Cerebellar cortex (tissue), 1 donor: ENCODE measurements at regions not wholly inside any gene's neighbourhood (a gene's known extent, or its start where the extent isn't known, plus 50 kb on each side); places are given as distances from the start of the nearest gene placed in this dataset.
"Not testable (repeated sequence)": the region's sequence is repeated elsewhere in the genome, so short reads cannot be mapped to it uniquely, and the experiment has no call there.

Experiments used
- DNase-seq: peaks from one replicate; pipeline ENCODE4 v3.0.0-alpha.2; 2015; ENCODE audit warnings: low spot score

DNA sequence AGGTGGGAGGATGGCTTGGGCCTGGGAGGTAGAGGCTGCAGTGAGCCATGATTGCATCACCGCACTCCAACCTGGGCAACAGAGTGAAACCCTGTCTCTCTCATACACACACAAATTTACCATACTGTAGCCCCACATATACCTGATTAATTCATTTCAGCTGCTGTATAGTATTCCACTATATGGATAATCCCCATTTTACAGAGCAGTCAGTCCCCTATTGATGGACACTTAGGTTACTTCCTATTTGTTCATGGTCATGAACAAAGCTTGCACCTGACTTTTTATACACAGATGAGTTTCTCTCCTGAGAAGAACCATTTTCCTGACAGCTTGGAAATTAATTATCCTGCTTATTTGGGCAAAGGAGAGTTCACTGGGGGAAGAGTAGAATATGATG, 59.2 kb downstream of the EMX2 start:
- DNase-seq, result no peak

- no peak for DNase-seq
Measured at GRCh38 chr10:117603081-117603480, 60.5 kb downstream of the EMX2 start.

DNA sequence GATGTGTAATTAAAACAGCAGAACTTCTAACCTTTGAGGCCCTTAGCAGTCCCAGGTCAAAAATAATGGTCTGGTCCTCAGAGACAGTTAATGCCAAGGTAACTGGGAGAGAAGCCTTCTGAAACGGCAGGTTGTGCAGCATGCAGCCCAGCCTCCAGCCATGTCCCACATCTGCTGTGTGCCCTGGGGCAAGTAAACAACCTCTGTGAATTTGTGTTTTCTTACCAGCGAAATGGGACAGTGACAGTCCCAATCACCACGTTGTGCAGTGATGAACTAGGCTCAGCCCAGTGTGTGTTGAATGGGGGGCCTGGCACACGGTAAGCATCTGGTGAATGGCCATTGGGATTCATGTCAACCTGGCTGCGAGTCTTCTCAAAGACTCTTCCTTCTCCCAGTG, 61.2 kb downstream of the EMX2 start:
- DNase-seq, result no peak

DNA sequence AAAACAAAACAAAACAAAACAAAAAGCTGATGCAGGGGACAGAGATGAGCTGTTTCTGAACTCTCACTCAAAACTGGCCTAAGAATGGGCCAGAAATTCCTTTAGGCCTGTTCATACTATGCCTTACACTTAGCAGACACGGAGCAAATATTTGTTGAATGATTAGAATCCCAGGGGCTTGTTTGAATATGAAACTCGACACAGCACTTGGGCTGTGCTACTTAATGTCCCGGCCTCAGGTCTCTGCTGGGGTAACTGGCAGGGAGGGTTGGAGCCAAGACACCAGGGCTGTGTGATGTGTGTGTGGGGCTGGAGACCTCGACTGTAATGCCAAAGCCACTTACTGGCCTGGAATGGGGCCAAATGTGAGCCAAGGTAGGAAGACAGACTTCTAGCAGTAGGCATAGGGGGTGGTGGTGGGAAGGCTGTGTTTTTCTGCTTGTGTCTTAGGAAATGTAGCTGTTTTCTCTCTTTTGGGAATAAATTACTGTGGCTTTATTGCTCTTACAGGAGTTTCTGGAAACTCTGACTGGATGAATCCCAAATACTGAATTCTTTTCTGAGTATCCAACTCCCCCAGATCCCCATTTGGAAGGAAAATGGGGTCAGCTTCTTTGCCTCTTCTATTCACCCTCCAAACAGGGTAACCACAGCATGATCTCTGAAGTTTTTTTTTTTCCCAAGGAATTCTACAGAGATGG, 66.7 kb downstream of the EMX2 start:
- no peak for DNase-seq

DNA sequence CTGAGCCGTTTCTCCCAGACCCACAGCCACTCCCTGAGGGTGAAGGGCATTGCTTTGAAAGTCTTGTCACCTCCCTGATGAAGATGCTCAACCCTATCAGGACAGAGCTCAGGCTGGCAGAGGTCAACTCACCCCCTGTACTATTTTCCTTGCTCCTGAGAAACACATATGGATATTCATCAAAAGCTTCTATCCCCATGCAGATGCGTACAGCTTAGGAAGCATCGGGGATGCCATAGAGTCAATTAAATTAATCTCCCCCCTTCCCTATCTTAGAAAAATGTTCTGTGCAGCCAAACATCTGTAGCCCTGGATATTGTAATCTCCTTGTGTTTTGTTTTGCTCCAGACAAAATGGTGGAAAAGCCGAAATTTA, 67.2 kb downstream of the EMX2 start:
- DNase-seq, result no peak

DNA sequence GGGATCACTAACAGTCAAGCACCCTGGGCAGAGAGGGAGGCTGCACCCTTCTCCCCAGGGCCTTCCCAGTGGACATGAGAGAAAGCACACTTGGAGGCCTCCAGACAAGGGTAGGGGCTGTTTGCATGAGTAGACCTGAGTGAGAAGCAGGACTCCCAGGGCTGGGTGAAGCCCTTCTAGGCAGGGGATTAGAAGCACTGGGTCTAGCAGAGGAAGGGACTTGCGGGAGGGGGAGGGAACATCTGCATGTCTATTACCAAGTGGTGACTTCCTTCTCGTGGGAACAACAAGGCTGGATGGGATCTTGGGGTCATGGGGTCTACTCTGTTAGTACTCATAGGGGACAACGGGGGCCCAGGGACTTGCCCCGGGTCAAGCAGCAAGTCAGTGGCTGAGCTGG, 67.8 kb downstream of the EMX2 start:
- DNase-seq, result no peak

GRCh38 chr10:117612113-117612512, 69.6 kb downstream of the EMX2 start:
- no peak for DNase-seq

DNA sequence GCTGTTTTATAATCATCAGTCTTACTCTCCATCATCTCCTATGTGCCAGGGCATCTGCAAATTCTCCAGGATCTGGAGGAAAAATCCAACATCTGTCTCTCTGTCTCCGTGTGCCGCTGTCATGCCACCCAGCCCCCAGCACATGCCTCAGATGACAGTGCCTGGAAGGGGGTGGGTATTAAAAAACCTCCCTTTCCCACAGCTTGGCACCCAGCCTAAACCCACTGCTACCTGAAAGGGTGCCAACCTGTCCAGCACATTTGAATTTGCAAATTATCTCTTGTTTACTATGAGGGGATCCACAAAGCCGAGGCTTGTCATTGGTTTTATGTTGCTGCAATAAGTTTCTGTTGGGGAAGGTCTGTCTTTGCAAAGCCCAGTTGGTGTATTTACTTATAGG, 73.1 kb downstream of the EMX2 start:
- no peak for DNase-seq

DNA sequence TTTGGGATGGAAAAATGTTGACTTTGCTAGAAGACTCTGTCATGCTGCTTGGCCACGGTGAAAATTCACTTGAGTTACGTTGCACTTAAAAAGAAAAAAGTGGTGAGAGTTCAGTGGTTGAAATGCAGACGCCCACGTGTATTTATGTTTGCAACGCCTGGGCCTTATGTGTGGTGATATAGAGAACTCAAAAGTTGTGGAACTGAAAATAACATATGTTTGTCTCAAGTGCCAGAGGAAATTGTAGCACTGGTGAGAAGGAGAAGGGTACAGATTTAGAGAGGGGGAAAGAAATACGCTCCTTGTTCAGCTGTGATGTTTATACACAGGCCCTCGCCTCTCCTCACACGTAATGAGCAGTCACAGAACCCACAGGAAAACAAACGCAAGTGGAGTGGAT, 73.6 kb downstream of the EMX2 start:
- DNase-seq, result no peak

GRCh38 chr10:117617086-117617485, 74.5 kb downstream of the EMX2 start:
- DNase-seq, result no peak

DNA sequence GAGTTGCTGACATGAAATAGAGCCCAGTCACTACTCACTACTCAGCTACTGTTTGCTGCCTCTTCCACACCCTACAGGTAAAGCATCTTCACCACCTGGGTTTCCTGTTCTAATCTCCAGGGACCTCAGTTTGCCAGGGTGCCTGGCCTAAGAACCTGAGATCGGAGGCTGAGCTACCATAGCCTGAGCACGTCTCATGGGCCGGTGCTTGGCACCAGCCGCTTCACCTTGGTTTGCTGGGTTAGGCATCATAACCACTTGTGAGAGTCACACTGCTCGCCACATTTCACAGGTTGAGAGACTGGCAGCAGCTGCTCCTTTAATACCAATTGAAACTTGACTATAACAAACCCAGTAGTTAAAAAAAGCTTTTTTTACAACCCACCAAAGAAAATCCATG, 75.1 kb downstream of the EMX2 start:
- no peak for DNase-seq

DNA sequence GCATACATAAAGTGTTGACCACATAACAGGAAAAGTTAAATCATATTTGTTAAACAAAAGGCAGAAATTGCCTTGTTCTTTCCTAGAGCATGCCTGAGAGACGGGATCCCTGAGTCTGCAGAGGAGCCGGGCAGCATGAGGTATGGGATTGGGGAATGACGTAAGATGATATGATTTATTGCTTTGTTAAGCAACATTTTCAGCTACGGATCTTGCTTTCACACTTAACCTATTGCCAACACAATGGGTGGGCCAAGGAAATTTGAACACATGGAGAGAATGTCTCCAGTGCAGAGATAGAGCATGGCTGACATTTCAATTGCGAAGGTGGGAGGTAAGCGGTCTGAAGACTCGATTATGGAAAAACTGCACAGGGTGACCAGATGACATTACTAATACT, 76.7 kb downstream of the EMX2 start:
- DNase-seq, result no peak

DNA sequence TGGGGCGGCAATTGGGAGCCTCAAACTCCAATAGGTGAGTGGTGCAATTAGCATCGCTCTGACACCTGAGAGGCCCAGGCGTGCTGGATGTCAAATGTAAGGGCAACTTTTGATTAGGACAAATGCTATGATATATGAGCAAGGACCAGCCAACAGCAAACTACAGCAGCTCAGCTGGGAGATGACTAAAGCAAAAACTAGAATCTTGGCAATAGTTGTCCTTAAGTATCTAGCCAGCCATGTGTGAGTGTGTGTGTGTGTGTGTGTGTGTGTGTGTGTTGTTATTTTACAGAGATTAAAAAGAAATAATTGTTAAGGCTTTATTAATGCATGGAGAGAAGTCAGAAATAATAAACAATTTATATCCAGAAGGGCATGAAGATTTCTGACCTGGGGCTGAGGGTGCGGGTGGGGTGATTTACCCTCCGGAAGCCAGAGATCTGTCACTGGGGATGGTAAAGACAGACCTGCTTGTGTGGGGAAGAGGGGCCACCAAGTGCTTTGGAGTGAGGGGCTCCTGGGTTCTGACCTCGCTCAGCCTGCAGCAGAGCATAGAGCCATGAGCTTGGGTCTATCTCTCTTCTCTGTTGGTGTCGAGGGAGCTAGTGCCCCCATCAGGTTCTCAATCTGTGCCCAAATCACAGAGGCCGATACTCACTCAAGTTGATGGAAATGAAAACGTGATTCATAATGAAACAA, 77.3 kb downstream of the EMX2 start:
- DNase-seq, result no peak

GRCh38 chr10:117621196-117621595, 78.7 kb downstream of the EMX2 start:
- DNase-seq, result no peak

DNA sequence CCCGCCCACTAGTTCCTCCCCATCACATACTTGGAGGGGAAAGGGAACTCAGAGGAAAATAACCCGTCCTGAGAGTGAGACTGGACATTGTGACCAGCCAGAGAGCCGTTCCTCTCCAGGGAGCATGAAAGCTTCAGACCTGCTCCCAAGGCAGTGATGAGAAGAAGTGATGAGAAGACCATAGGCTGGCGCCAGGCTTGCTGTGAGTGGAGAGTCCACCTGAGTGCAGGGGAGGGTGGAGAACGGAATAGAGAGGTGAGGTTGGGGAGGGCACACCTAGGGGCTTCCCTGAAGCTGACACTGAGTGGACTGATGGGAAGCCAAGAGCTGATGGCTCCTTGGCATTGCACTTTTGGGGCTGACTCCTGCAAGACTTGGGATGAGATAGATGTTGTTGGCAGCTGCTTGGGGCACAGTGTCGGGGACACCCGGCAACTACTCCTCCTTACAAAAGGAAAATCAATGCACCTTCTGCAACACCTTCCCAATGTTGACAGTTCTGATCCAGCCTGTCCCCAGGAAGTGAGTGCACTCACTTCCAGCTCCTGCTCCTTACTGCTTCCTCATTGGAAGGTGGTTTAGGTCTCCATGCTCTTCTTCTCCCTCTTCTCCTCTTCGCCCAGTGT, 79.4 kb downstream of the EMX2 start:
- no peak for DNase-seq

DNA sequence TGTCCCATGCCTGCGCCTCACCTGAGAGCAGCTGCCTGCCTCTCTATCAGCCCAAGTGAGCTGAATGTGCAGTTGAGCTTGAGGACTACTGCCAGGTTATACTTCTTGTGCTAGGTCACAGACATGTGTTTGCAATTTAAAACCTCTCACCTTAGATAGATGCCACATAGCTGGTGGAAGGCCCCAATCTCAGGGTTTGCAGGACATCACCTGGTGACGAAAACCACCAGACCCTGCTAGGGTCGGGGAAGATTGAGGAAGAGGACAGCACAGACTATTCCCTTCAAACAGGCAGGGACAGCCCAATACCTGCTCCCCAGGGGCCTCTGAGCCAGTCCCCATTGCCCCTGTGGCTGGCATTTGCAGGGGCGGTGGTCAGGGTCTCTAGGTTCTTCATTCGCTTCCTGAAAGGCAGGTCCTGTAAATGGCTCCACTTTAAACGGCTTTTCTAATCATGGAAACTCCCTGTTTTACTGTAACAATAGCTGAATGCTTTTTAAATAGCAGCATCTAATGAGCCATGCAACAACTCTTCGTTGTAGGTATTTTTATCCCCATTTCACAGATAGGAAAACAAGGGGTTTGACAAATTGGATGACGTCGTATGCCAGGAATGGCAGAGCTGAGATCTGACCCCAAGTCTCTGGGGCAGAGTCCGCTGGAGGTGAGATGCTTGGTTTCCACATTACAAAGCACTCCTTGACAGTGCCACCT, 80.1 kb downstream of the EMX2 start:
- no peak for DNase-seq

- DNase-seq, result no peak
Measured at GRCh38 chr10:117626228-117626627, 83.7 kb downstream of the EMX2 start.

DNA sequence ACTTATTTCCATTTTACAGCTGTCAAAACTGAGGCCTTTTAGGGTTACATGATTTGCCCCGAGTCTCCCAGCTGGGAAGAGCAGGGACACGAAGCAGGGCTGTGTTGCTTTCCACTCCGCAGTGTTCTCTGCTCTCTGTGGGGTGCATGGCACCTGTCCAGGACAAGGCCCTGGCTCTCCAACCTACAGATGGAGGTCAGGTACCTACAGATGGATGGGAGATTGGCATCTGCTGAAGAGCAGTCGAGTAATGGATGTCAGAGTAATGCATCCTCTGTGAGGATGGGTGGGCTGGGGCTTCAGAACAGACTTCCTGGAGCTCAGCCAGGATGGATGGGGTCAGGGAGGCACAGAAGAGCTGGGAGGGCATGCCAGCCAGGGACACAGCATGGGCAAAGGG, 85.0 kb downstream of the EMX2 start:
- DNase-seq, result no peak

- DNase-seq, result not testable (repeated sequence)
Measured at GRCh38 chr10:117629717-117630116, 87.2 kb downstream of the EMX2 start.

DNA sequence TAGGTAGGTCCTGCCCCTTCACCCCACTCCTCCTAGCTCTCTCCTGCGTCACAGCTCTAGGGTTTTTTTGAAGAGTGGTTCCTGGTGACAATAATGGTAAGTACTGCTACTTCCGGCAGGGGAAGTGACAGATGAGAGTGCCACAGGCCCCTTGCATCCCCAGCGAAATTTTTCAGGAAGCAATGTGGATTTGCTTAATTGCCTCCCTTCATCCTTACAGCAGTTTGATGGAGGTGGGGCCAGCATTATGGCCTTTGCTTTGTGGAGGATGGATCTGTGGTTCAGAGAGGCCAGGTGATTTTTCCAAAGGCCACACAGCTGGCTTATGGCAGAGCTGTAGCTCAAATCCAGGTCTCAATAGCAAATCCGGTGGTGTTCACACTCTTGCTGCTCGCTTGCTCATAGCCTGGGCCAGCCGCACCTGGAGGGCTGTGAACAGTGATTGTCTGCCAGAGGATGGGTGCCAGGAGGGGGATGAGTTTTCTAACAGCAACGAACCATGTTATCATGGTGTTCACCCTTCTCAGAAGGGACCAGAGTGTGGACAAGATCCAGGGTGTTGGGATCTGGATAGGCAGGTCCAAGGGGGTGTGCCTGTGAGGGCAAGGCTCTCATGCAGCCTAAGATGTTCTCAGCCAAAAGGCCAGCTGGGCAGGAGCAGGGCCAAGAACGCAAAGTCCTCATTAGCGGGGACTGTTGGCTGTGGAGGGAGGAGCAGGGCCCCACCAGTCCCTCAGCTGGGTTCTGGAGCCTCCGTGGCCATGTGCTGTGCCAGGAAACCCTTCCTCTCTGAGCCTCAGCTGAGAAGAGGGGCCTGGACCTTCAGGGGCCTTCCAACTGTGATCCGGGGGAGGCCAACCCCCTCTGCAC, 89.0 kb downstream of the EMX2 start:
- DNase-seq, result peak; percentile 91

DNA sequence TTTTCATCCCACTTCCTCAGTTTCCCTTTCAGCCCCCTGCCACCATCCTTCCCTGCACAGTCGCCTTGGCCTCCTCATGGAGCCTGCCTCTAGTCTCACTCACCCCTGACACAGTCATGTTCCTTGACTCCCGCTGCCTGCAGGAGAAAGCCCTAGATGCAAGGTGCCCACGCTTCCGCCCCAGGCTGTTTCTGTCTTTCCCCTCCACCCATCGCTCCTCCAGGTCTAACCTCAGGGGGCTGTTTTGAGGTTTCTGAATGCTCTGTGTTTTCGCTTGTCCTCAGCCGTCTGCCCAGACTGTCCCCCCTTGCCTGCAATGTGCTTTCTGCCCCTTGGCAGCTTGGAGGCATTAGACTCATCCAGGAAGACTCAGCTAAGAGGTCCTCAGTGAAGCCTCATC, 89.9 kb downstream of the EMX2 start:
- no peak for DNase-seq

GRCh38 chr10:117635826-117636225, 93.3 kb downstream of the EMX2 start:
- peak; percentile 88 for DNase-seq
